ENCODE measurements at regions not wholly inside any gene's neighbourhood (a gene's known extent, or its start where the extent isn't known, plus 50 kb on each side); places are given as distances from the start of the nearest gene placed in this dataset.

DNA sequence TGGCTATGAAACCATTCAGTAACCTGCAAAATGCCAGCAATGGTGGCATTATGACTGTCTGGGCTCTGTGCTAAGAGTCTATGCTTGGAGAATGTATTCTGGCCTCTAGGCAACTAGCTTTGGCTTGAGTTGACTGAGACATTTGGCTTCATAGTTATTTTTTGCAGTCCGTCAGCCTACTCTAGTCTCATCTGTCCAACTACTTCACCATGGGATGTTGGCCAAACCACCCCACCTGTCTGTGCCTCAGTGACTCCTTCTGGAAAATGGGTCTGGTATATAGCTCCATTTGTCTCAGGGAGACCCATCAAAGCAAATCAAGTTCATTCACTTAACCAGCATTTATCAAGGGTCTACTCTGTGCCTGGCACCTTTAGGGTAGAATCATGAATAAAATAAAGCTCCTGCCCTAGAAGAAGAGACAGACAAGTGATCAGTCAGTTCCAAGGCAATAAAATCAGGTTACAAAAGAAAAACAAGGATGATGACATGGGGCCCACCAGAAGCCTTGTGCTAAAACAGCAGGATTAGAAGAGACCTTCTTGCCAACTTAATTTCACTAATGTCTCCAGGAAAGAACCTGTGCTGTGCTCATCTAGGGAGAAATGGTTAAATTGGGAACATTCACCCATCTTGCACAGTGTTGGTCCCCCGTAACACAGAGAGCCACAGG, 102.4 kb upstream of the ARMC2 start:
- TF ChIP-seq CTCF (IDR thresholded peaks at IDR 0.05) (no peak), POLR2A (IDR thresholded peaks at IDR 0.05) (no peak)

Data from testis (tissue), 2 donors.